ENCODE measurements at regions not wholly inside any gene's neighbourhood (a gene's known extent, or its start where the extent isn't known, plus 50 kb on each side); places are given as distances from the start of the nearest gene placed in this dataset.

DNA sequence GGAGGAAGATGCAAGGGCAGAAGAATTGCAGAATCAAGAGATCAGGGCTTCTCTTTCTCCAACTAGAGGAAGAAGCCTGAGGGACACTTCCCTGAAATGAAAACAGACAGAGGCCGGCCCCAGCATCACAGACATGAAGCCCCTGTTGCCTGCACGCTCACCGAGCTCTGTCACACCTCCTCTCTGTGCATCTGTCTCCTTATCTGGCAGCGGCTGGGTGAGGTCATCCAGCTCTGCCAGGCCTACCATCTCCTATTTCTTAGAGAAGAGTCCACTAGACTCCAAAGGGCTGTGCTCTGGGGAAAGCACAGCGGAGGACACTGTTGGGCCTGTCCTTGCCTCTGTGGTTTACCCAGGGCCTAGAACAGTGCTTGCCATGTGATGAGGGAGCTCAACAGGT is 71.9 kb upstream of the MLN start:
- no peaks in the 10 kb centered on the region for H3K36me3 Mint-ChIP-seq (ENCODE audit: low read depth)
- no peak for DNase-seq (ENCODE audit: low spot score)
- peaks cover 8% of the 10 kb centered on the region for H3K4me1 Mint-ChIP-seq (ENCODE audit: low read depth)
- H3K27me3 Mint-ChIP-seq (ENCODE audit: insufficient read depth) = peaks cover 19% of the 10 kb centered on the region
- intact Hi-C loops (cut with micrococcal nuclease) = no loop called here
- H3K9me3 Mint-ChIP-seq = no peaks in the 10 kb centered on the region
- no peak overlapping the region for H3K4me3 Mint-ChIP-seq
- H3K27ac Mint-ChIP-seq = no peak overlapping the region

GRCh38 chr6:33875141-33875581 is 71.4 kb upstream of the MLN start:
- no peak for DNase-seq (ENCODE audit: low spot score)
- Mint-ChIP-seq H3K9me3 (no peaks in the 10 kb centered on the region), H3K36me3 (ENCODE audit: low read depth) (no peaks in the 10 kb centered on the region), H3K4me3 (no peak overlapping the region), H3K27ac (no peak overlapping the region), H3K27me3 (ENCODE audit: insufficient read depth) (peaks cover 18% of the 10 kb centered on the region), H3K4me1 (ENCODE audit: low read depth) (peaks cover 5% of the 10 kb centered on the region)
- intact Hi-C loops (cut with micrococcal nuclease) = no loop called here

GRCh38 chr6:33874136-33874760 is 70.4 kb upstream of the MLN start:
- no peaks in the 10 kb centered on the region for H3K36me3 Mint-ChIP-seq (ENCODE audit: low read depth)
- no peaks in the 10 kb centered on the region for H3K9me3 Mint-ChIP-seq
- H3K4me3 Mint-ChIP-seq = no peak overlapping the region
- H3K4me1 Mint-ChIP-seq (ENCODE audit: low read depth) = peaks cover 5% of the 10 kb centered on the region
- intact Hi-C loops (cut with micrococcal nuclease) = no loop called here
- no peak overlapping the region for H3K27ac Mint-ChIP-seq
- peaks cover 16% of the 10 kb centered on the region for H3K27me3 Mint-ChIP-seq (ENCODE audit: insufficient read depth)
- no peak for DNase-seq (ENCODE audit: low spot score)

DNA sequence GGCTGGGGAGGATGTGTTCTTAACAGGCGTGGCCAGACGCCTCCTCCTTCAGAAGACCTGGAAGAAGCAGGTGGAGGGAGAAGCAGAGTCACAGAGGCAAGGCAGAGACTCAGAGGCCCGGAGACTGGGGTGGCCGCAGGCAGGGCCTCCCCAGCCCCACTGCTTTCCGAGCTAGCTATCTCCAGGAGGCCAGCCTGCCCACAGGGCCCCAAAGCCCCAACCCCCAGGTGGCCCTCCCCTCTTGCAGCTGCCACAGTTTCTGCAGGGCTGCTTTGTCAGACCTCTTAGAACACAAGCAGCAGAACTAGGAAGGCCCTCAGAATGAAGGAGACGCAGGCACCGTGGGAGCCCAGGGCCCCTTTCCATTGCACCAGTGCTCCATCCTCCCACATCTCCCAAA is 69.0 kb upstream of the MLN start:
- DNase-seq (ENCODE audit: low spot score) = no peak
- Mint-ChIP-seq H3K9me3 (no peaks in the 10 kb centered on the region), H3K4me3 (no peak overlapping the region), H3K27ac (no peak overlapping the region), H3K36me3 (ENCODE audit: low read depth) (no peaks in the 10 kb centered on the region), H3K4me1 (ENCODE audit: low read depth) (peaks cover 5% of the 10 kb centered on the region), H3K27me3 (ENCODE audit: insufficient read depth) (peaks cover 16% of the 10 kb centered on the region)
- intact Hi-C loops (cut with micrococcal nuclease) = no loop called here

- intact Hi-C loops (cut with micrococcal nuclease) = no loop called here
- Mint-ChIP-seq H3K4me1 (ENCODE audit: low read depth) (peaks cover 2% of the 10 kb centered on the region), H3K4me3 (no peak overlapping the region), H3K27ac (no peak overlapping the region), H3K9me3 (peaks cover 17% of the 10 kb centered on the region), H3K27me3 (ENCODE audit: insufficient read depth) (peaks cover 12% of the 10 kb centered on the region), H3K36me3 (ENCODE audit: low read depth) (peaks cover 4% of the 10 kb centered on the region)
- no peak for DNase-seq (ENCODE audit: low spot score)
These were observed 66.1 kb upstream of the MLN start for GRCh38 chr6:33869826-33870423.

GRCh38 chr6:33869121-33869520 is 65.3 kb upstream of the MLN start:
- Mint-ChIP-seq H3K9me3 (peaks cover 19% of the 10 kb centered on the region), H3K4me3 (no peak overlapping the region), H3K27ac (no peak overlapping the region), H3K36me3 (ENCODE audit: low read depth) (peaks cover 5% of the 10 kb centered on the region), H3K27me3 (ENCODE audit: insufficient read depth) (peaks cover 11% of the 10 kb centered on the region), H3K4me1 (ENCODE audit: low read depth) (peaks cover 6% of the 10 kb centered on the region)
- intact Hi-C loops (cut with micrococcal nuclease) = no loop called here
- no peak for DNase-seq (ENCODE audit: low spot score)

DNA sequence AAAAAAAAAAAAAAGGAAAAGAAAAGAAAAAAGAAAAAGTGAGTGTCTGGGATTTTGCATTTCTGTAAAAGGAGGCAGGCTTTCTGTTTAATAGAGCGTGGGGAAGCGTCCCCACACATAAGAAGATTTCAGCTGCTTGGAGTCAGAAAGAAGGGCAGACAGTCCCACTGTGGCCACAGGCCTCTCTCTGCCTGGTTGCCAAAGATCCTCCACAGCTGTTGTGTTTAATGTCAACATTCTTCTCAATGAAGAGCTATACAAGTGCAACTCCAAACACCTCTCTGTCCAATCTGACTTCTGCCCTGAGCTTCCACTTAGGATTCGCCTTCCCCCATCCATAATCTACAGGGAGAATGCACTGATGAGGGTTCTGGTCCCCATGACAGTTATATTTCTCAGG is 64.3 kb upstream of the MLN start:
- Mint-ChIP-seq H3K36me3 (ENCODE audit: low read depth) (peaks cover 8% of the 10 kb centered on the region), H3K4me1 (ENCODE audit: low read depth) (peaks cover 15% of the 10 kb centered on the region), H3K4me3 (no peak overlapping the region), H3K9me3 (peaks cover 23% of the 10 kb centered on the region), H3K27ac (no peak overlapping the region), H3K27me3 (ENCODE audit: insufficient read depth) (peaks cover 9% of the 10 kb centered on the region)
- intact Hi-C loops (cut with micrococcal nuclease) = no loop called here
- DNase-seq (ENCODE audit: low spot score) = no peak

GRCh38 chr6:33865478-33866077 is 61.8 kb upstream of the MLN start:
- no peak overlapping the region for H3K4me3 Mint-ChIP-seq
- H3K36me3 Mint-ChIP-seq (ENCODE audit: low read depth) = peaks cover 8% of the 10 kb centered on the region
- intact Hi-C loops (cut with micrococcal nuclease) = no loop called here

GRCh38 chr6:33863723-33864440 is 60.1 kb upstream of the MLN start:
- Mint-ChIP-seq H3K27me3 (ENCODE audit: insufficient read depth) (peaks cover 3% of the 10 kb centered on the region), H3K36me3 (ENCODE audit: low read depth) (peaks cover 8% of the 10 kb centered on the region), H3K4me3 (no peak overlapping the region), H3K4me1 (ENCODE audit: low read depth) (peaks cover 45% of the 10 kb centered on the region), H3K9me3 (peaks cover 23% of the 10 kb centered on the region), H3K27ac (peak overlapping the region; percentile 79)
- intact Hi-C loops (cut with micrococcal nuclease) = loop anchor here (5.0 kb wide), 1 partner anchor 77 kb away; the partner anchor contains the start of gene LEMD2
- no peak for DNase-seq (ENCODE audit: low spot score)

More at GRCh38 chr6:33865478-33866077, 61.8 kb upstream of the MLN start:
- Mint-ChIP-seq H3K9me3 (peaks cover 23% of the 10 kb centered on the region), H3K27me3 (ENCODE audit: insufficient read depth) (peaks cover 3% of the 10 kb centered on the region), H3K27ac (no peak overlapping the region), H3K4me1 (ENCODE audit: low read depth) (peaks cover 37% of the 10 kb centered on the region)
- no peak for DNase-seq (ENCODE audit: low spot score)

- H3K4me3 Mint-ChIP-seq = no peak overlapping the region
- intact Hi-C loops (cut with micrococcal nuclease) = loop anchor here (5.0 kb wide), 1 partner anchor 76 kb away; the partner anchor contains the start of gene LEMD2
- no peak for DNase-seq (ENCODE audit: low spot score)
- peaks cover 23% of the 10 kb centered on the region for H3K9me3 Mint-ChIP-seq
- peaks cover 48% of the 10 kb centered on the region for H3K4me1 Mint-ChIP-seq (ENCODE audit: low read depth)
- H3K36me3 Mint-ChIP-seq (ENCODE audit: low read depth) = peaks cover 8% of the 10 kb centered on the region
- no peak overlapping the region for H3K27ac Mint-ChIP-seq
- peaks cover 2% of the 10 kb centered on the region for H3K27me3 Mint-ChIP-seq (ENCODE audit: insufficient read depth)
These were observed 59.3 kb upstream of the MLN start for GRCh38 chr6:33863084-33863483.

GRCh38 chr6:33862536-33862935 is 58.7 kb upstream of the MLN start:
- H3K9me3 Mint-ChIP-seq = peaks cover 23% of the 10 kb centered on the region
- intact Hi-C loops (cut with micrococcal nuclease) = loop anchor here (5.0 kb wide), 1 partner anchor 75 kb away; the partner anchor contains the start of gene LEMD2
- peaks cover 8% of the 10 kb centered on the region for H3K36me3 Mint-ChIP-seq (ENCODE audit: low read depth)
- DNase-seq (ENCODE audit: low spot score) = no peak
- H3K27ac Mint-ChIP-seq = no peak overlapping the region
- H3K4me3 Mint-ChIP-seq = no peak overlapping the region
- peaks cover 2% of the 10 kb centered on the region for H3K27me3 Mint-ChIP-seq (ENCODE audit: insufficient read depth)
- peaks cover 53% of the 10 kb centered on the region for H3K4me1 Mint-ChIP-seq (ENCODE audit: low read depth)

GRCh38 chr6:33861722-33862121 is 57.9 kb upstream of the MLN start:
- peaks cover 23% of the 10 kb centered on the region for H3K9me3 Mint-ChIP-seq

More at GRCh38 chr6:33861722-33862121, 57.9 kb upstream of the MLN start:
- DNase-seq (ENCODE audit: low spot score) = no peak
- Mint-ChIP-seq H3K4me1 (ENCODE audit: low read depth) (peaks cover 62% of the 10 kb centered on the region), H3K27ac (peak overlapping the region; percentile 41), H3K27me3 (ENCODE audit: insufficient read depth) (peaks cover 2% of the 10 kb centered on the region), H3K4me3 (no peak overlapping the region), H3K36me3 (ENCODE audit: low read depth) (peaks cover 8% of the 10 kb centered on the region)
- intact Hi-C loops (cut with micrococcal nuclease) = loop anchor here (2.0 to 5.0 kb wide), 3 partner anchors 21 to 74 kb away; partner anchors contain the start of gene LEMD2

All from activated T-helper 1 cell treated with anti-CD3 and anti-CD28 coated beads, Interleukin-12 subunit alpha, Interleukin-12 subunit beta, Interleukin-2, Interleukin-4 antibody, amounts not matched to agents 30 ng/mL and 10 ng/mL and 1 ng/mL, durations not matched to agents 14 hours and 24 hours and 36 hours (primary cell).